NCI-H82 treated with DMSO at 0.1 percent for 48 hours (cell line): ENCODE measurements at regions not wholly inside any gene's neighbourhood (a gene's known extent, or its start where the extent isn't known, plus 50 kb on each side); places are given as distances from the start of the nearest gene placed in this dataset.

Experiments used
- DNase-seq: peaks from one replicate; lab custom pipeline; 2025; ENCODE audit not compliant: unreplicated experiment; lab: John Stamatoyannopoulos, UW

GRCh38 chr3:163039636-163040035, 1543.0 kb downstream of the OTOL1 start:
- DNase-seq: peak; percentile 82

- no peak for DNase-seq
These were observed 1546.5 kb downstream of the OTOL1 start for GRCh38 chr3:163043074-163043473.

- DNase-seq: no peak
These were observed 1549.3 kb downstream of the OTOL1 start for GRCh38 chr3:163045945-163046344.

- no peak for DNase-seq
These were observed 1552.3 kb downstream of the OTOL1 start for GRCh38 chr3:163048881-163049280.

GRCh38 chr3:163056874-163057497, 1560.4 kb downstream of the OTOL1 start:
- DNase-seq: no peak

GRCh38 chr3:163058031-163058854, 1561.6 kb downstream of the OTOL1 start:
- no peak for DNase-seq

- DNase-seq: no peak
These were observed 1575.1 kb downstream of the OTOL1 start for GRCh38 chr3:163071713-163072112.
